ENCODE measurements at regions not wholly inside any gene's neighbourhood (a gene's known extent, or its start where the extent isn't known, plus 50 kb on each side); places are given as distances from the start of the nearest gene placed in this dataset.

GRCh38 chr11:112619106-112619505, 342.1 kb upstream of the NCAM1 start:
- ATAC-seq: no peak
- CTCF ChIA-PET (ENCODE audit: low intra/inter-chr PET ratio, low total read pairs): no interaction called here
- POLR2A ChIA-PET: no interaction called here
- no peaks in the 10 kb centered on the region for H3K36me3 ChIP-seq (replicated peaks in 1 of 2; ENCODE audit: control insufficient read depth in 1 of 2, insufficient read depth in 2 of 2, low read length in 2 of 2)
- intact Hi-C loops (cut with micrococcal nuclease; ENCODE audit: unreplicated experiment): no loop called here
- peaks cover 8% of the 10 kb centered on the region for H3K4me1 ChIP-seq (ENCODE audit: insufficient read depth, low read length)
- in situ Hi-C loops (cut with HindIII; ENCODE audit: extremely low pct_ligation_motif_present, low pct_unique_long_range_greater_than_20kb): no loop called here
- 0 out of 5 replicates have a peak, but pooled peaks cover 0 to 4% of the 10 kb centered on the region in 2 experiments for H3K27me3 ChIP-seq (ENCODE audit: control insufficient read depth in 1 of 2, insufficient read depth in 2 of 2, low read length in 2 of 2)
- no peaks in the 10 kb centered on the region for H4K20me1 ChIP-seq (ENCODE audit: insufficient read depth, low read length)
- no peak overlapping the region for H2AFZ ChIP-seq (ENCODE audit: low read length)
- no peak overlapping the region for H3K4me3 ChIP-seq (replicated peaks in 1 of 3; ENCODE audit: insufficient read depth in 1 of 3, low read depth in 2 of 3, low read length in 3 of 3)
- 8% methylated on average over 5 of the region's 5 CpGs for WGBS (ENCODE audit: low lambda C conversion rate)
- H3K4me2 ChIP-seq (ENCODE audit: low read depth, low read length): no peak overlapping the region
- no peaks in the 10 kb centered on the region for H3K9me3 ChIP-seq (ENCODE audit: low read length)
- BruUV-seq (replicated peaks): no TSS peak
- no peaks in the 10 kb centered on the region for H3K79me2 ChIP-seq (ENCODE audit: insufficient read depth, low read length)
- no peak for TF ChIP-seq NFIB (CRISPR knock-in tag; IDR thresholded peaks at IDR 0.05; ENCODE audit: borderline replicate concordance)
- TF ChIP-seq ELF1 (CRISPR knock-in tag; IDR thresholded peaks at IDR 0.05): no peak
- no peak for TF ChIP-seq ZNF138 (CRISPR knock-in tag; IDR thresholded peaks at IDR 0.05; ENCODE audit: low read depth)
- no peak for TF ChIP-seq IRF1 (CRISPR knock-in tag; IDR thresholded peaks at IDR 0.05; ENCODE audit: low read depth)
- TF ChIP-seq MIER3 (CRISPR knock-in tag; IDR thresholded peaks at IDR 0.05; ENCODE audit: borderline replicate concordance): no peak
- no peak for TF ChIP-seq ZSCAN30 (CRISPR knock-in tag; IDR thresholded peaks at IDR 0.05)
- TF ChIP-seq ZZZ3 (CRISPR knock-in tag; IDR thresholded peaks at IDR 0.05; ENCODE audit: borderline replicate concordance): no peak
- TF ChIP-seq, protein P1, sequence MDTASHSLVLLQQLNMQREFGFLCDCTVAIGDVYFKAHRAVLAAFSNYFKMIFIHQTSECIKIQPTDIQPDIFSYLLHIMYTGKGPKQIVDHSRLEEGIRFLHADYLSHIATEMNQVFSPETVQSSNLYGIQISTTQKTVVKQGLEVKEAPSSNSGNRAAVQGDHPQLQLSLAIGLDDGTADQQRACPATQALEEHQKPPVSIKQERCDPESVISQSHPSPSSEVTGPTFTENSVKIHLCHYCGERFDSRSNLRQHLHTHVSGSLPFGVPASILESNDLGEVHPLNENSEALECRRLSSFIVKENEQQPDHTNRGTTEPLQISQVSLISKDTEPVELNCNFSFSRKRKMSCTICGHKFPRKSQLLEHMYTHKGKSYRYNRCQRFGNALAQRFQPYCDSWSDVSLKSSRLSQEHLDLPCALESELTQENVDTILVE (CRISPR knock-in tag; IDR thresholded peaks at IDR 0.05): no peak
- H3K27ac ChIP-seq (ENCODE audit: extremely low read length, insufficient read depth, low read length): no peak overlapping the region
- DNase-seq (ENCODE audit: low spot score): no peak
- H3K9ac ChIP-seq (ENCODE audit: insufficient read depth, low read depth, low read length): no peak overlapping the region
- FAIRE-seq: no peak

Measured in HepG2 (cell line).